ENCODE measurements at regions not wholly inside any gene's neighbourhood (a gene's known extent, or its start where the extent isn't known, plus 50 kb on each side); places are given as distances from the start of the nearest gene placed in this dataset.

DNA sequence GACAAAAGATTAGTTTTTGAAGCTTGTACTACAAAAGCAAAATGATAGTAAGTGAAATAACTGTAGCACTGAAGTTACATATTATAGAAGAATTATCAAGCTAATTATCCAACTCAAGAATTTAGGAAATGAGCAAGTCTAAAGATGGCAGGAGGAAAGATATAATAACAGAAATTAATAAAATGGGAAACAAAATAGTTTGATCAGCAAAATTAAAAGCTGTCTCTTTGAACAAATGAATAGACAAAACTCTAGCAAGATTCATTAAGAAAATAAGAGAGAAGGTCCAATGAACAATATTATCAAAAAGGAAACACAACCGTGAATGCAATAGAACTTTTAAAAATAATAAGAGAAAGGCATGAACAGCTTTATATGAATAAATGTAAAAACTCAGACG, 224.3 kb upstream of the IRX5 start:
- H3K4me3 ChIP-seq (ENCODE audit: low read depth, low read length), result no peak overlapping the region

DNA sequence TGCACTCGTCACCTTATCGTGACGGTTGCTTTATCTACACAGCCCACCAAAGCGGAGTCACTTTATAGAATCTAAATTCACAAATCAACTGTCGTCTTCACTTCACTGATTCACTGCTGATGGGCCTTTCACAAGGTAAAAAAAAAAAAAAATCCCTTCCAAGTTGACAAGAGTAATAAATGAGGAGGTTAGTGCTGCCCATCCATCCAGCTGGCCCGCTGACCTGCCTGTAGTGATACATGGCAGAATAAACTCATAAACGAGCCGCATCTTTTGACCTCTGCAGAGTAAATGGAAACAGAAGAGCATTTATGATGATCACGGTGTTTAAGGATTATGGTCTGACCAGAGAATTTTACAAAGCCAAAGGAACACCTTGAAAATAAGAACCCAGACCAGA, 227.3 kb upstream of the IRX5 start:
- H3K9ac ChIP-seq (ENCODE audit: low read depth, low read length), result no peak overlapping the region

More for the DNA sequence above, 224.3 kb upstream of the IRX5 start:
- Histone ChIP-seq H3K9me3 (ENCODE audit: control insufficient read depth, insufficient read depth, low read length) (no peaks in the 10 kb centered on the region), H3K36me3 (ENCODE audit: control insufficient read depth, insufficient read depth, low read length) (no peaks in the 10 kb centered on the region), H3K4me1 (ENCODE audit: control insufficient read depth, insufficient read depth, low read length) (peaks cover 5% of the 10 kb centered on the region; the same call in 1 of the 2 replicates), H3K27me3 (ENCODE audit: control insufficient read depth, insufficient read depth, low read length) (no peaks in the 10 kb centered on the region), H3K9ac (ENCODE audit: low read depth, low read length) (no peak overlapping the region), H3K27ac (ENCODE audit: low read depth, low read length) (no peak overlapping the region)

DNA sequence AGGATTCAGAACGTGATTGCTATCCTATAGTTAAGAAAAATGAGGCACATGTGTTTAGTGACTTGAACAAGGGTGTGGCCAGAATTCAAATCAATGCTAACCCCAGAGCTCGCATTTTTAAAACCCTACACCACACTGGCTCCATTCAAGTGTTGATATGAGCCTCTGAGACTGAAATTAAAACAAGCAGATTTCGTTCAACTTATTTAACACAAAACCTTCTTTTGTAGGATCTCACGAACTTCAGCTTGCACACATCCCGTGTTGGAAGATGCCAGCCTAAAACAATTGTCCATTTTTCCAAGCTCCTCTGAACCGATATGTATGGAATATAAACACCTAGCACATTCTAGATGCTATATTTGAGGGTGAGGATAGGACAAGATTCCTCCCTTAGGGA, 231.0 kb upstream of the IRX5 start:
- H3K9me3 ChIP-seq (ENCODE audit: control insufficient read depth, insufficient read depth, low read length), result no peaks in the 10 kb centered on the region
- no peak overlapping the region for H3K4me3 ChIP-seq (ENCODE audit: low read depth, low read length)
- no peaks in the 10 kb centered on the region; the same call in 1 of the 2 replicates for H3K27me3 ChIP-seq (ENCODE audit: control insufficient read depth, insufficient read depth, low read length)
- no peaks in the 10 kb centered on the region for H3K4me1 ChIP-seq (ENCODE audit: control insufficient read depth, insufficient read depth, low read length)
- H3K9ac ChIP-seq (ENCODE audit: low read depth, low read length), result no peak overlapping the region
- H3K36me3 ChIP-seq (ENCODE audit: control insufficient read depth, insufficient read depth, low read length), result no peaks in the 10 kb centered on the region
- H3K27ac ChIP-seq (ENCODE audit: low read depth, low read length), result no peak overlapping the region

More for the DNA sequence above, 227.3 kb upstream of the IRX5 start:
- Histone ChIP-seq H3K4me3 (ENCODE audit: low read depth, low read length) (no peak overlapping the region), H3K27ac (ENCODE audit: low read depth, low read length) (no peak overlapping the region), H3K9me3 (ENCODE audit: control insufficient read depth, insufficient read depth, low read length) (no peaks in the 10 kb centered on the region), H3K36me3 (ENCODE audit: control insufficient read depth, insufficient read depth, low read length) (no peaks in the 10 kb centered on the region), H3K27me3 (ENCODE audit: control insufficient read depth, insufficient read depth, low read length) (no peaks in the 10 kb centered on the region), H3K4me1 (ENCODE audit: control insufficient read depth, insufficient read depth, low read length) (no peaks in the 10 kb centered on the region)

DNA sequence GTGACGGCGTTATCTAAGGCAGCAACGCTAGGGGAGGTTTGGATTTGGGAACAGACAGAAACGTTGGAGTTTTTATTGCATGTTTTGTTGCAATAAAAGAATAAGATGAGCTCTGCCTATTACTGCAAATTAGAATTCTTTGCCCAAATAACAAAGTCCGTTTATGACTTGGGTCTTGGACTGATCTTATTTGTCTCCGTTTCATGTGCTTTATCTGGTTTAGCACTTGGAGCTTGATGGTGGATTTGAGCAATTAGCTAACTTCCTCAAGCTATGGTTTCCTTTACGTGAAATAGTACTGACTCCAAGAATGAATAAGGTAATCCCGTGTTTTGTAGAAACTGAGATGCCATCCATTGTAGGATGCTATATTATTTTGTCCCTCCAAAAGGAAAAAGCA, 233.0 kb upstream of the IRX5 start:
- H3K4me1 ChIP-seq (ENCODE audit: control insufficient read depth, insufficient read depth, low read length), result no peaks in the 10 kb centered on the region

DNA sequence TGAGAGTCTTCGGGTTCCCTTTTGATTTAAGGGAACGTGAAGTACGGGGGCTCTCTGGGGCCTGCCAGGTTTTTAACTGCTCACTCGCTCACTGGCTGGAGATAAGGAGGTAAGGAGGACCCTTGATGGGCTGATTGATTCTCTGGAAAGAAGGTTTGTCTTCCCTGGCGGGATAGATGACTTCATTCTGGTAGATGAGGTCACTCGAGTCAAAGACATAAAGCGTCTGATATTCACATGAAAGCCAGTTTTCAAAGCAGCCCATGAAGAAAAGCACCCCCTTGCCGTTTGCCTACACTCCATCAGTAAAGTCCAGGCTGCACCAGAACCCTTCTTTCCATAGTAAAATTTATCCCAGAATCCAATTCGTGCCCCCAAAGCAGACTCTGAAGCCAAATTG, 233.7 kb upstream of the IRX5 start:
- Histone ChIP-seq H3K4me3 (ENCODE audit: low read depth, low read length) (no peak overlapping the region), H3K27ac (ENCODE audit: low read depth, low read length) (no peak overlapping the region), H3K27me3 (ENCODE audit: control insufficient read depth, insufficient read depth, low read length) (no peaks in the 10 kb centered on the region; the same call in 1 of the 2 replicates), H3K9me3 (ENCODE audit: control insufficient read depth, insufficient read depth, low read length) (no peaks in the 10 kb centered on the region), H3K9ac (ENCODE audit: low read depth, low read length) (no peak overlapping the region), H3K4me1 (ENCODE audit: control insufficient read depth, insufficient read depth, low read length) (no peaks in the 10 kb centered on the region), H3K36me3 (ENCODE audit: control insufficient read depth, insufficient read depth, low read length) (no peaks in the 10 kb centered on the region)

More for the DNA sequence above, 233.0 kb upstream of the IRX5 start:
- Histone ChIP-seq H3K4me3 (ENCODE audit: low read depth, low read length) (no peak overlapping the region), H3K36me3 (ENCODE audit: control insufficient read depth, insufficient read depth, low read length) (no peaks in the 10 kb centered on the region), H3K9me3 (ENCODE audit: control insufficient read depth, insufficient read depth, low read length) (no peaks in the 10 kb centered on the region), H3K27ac (ENCODE audit: low read depth, low read length) (no peak overlapping the region), H3K9ac (ENCODE audit: low read depth, low read length) (no peak overlapping the region), H3K27me3 (ENCODE audit: control insufficient read depth, insufficient read depth, low read length) (no peaks in the 10 kb centered on the region; the same call in 1 of the 2 replicates)

DNA sequence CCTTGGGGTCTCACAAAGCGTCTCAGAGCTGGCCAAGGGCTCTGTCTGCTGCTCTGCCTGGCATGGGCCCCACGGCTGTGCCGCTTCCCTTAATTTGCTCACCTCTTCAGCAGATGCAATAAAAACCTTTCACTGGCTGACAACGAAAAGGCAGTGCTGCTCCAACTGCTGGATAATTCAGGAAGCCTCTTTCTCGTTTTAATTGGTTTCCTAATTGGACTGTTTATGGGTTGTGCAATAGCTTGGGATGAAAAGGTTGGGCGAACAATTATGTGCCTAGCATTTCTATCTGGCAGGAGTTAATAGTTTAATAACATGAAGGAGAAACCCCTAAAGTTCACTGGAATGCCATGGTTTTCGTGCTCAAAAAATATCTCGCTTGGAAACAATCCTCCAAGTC, 234.1 kb upstream of the IRX5 start:
- no peak overlapping the region for H3K27ac ChIP-seq (ENCODE audit: low read depth, low read length)
- no peaks in the 10 kb centered on the region for H3K9me3 ChIP-seq (ENCODE audit: control insufficient read depth, insufficient read depth, low read length)
- H3K4me3 ChIP-seq (ENCODE audit: low read depth, low read length), result no peak overlapping the region
- no peaks in the 10 kb centered on the region; the same call in 1 of the 2 replicates for H3K27me3 ChIP-seq (ENCODE audit: control insufficient read depth, insufficient read depth, low read length)
- no peaks in the 10 kb centered on the region for H3K4me1 ChIP-seq (ENCODE audit: control insufficient read depth, insufficient read depth, low read length)
- H3K36me3 ChIP-seq (ENCODE audit: control insufficient read depth, insufficient read depth, low read length), result no peaks in the 10 kb centered on the region
- no peak overlapping the region for H3K9ac ChIP-seq (ENCODE audit: low read depth, low read length)

DNA sequence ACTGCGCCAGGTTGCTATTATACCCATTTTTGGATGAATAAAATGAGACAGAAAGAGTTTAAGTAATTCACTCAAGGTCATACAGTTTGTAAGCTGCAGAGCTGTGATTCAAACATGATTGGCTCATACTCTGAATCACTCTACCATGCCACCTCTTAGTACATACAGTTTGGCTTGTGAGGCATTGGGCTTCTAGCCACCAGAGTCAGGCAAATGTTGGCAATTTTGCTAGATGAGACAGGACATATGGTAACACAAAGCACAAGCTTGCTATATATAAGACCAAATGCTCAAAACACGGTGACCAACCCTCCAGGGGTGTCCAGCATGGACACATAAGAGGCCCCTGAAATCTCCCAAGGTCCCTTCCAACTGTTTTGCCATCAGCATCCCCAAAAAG, 236.0 kb upstream of the IRX5 start:
- no peak overlapping the region for H3K4me3 ChIP-seq (ENCODE audit: low read depth, low read length)
- no peaks in the 10 kb centered on the region for H3K9me3 ChIP-seq (ENCODE audit: control insufficient read depth, insufficient read depth, low read length)
- H3K27ac ChIP-seq (ENCODE audit: low read depth, low read length), result no peak overlapping the region
- H3K27me3 ChIP-seq (ENCODE audit: control insufficient read depth, insufficient read depth, low read length), result no peaks in the 10 kb centered on the region; the same call in 1 of the 2 replicates
- no peaks in the 10 kb centered on the region for H3K36me3 ChIP-seq (ENCODE audit: control insufficient read depth, insufficient read depth, low read length)
- H3K4me1 ChIP-seq (ENCODE audit: control insufficient read depth, insufficient read depth, low read length), result peaks cover 11% of the 10 kb centered on the region
- no peak overlapping the region for H3K9ac ChIP-seq (ENCODE audit: low read depth, low read length)

DNA sequence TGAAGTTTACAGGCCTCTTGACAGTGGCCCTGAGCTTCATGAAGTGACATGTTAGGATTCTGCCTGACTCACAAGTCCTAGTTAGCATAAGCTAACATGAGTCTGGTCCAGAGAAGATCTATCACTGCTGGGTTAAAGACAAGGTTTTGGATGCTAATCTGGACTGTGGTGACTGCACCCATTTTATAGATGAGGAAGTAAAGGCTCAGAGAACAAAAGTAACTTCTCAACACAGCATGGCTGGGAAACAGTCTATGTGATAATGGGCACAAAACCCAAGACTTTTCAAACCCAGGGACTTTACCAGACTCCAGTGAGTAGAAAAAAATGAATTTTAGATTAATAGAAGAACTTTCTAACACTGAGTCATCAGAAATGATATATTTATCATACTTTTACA, 236.8 kb upstream of the IRX5 start:
- no peaks in the 10 kb centered on the region for H3K36me3 ChIP-seq (ENCODE audit: control insufficient read depth, insufficient read depth, low read length)

DNA sequence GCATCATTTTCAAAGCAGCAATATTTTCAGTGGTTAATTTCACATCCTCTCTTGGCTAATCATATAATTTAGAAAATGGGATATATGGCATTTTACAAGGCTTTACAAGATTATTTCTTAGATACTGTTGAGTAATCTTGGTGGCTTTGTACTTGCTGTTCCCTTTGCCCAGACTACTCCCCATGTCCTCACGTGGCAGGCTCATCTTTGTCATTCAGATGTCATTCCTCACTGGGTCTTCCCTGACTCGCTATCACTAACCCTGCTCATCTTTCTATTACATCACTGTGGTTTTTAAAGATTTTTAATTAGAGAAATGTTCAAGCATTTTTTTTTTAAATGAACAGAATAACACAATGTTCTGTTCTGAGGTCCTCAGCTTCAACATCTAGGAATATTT, 240.0 kb upstream of the IRX5 start:
- Histone ChIP-seq H3K4me1 (ENCODE audit: control insufficient read depth, insufficient read depth, low read length) (peaks cover 15% of the 10 kb centered on the region), H3K36me3 (ENCODE audit: control insufficient read depth, insufficient read depth, low read length) (no peaks in the 10 kb centered on the region), H3K27ac (ENCODE audit: low read depth, low read length) (no peak overlapping the region), H3K9ac (ENCODE audit: low read depth, low read length) (no peak overlapping the region), H3K9me3 (ENCODE audit: control insufficient read depth, insufficient read depth, low read length) (no peaks in the 10 kb centered on the region), H3K4me3 (ENCODE audit: low read depth, low read length) (no peak overlapping the region), H3K27me3 (ENCODE audit: control insufficient read depth, insufficient read depth, low read length) (no peaks in the 10 kb centered on the region; the same call in 1 of the 2 replicates)

More for the DNA sequence above, 236.8 kb upstream of the IRX5 start:
- no peak overlapping the region for H3K9ac ChIP-seq (ENCODE audit: low read depth, low read length)
- H3K9me3 ChIP-seq (ENCODE audit: control insufficient read depth, insufficient read depth, low read length), result no peaks in the 10 kb centered on the region
- no peak overlapping the region for H3K27ac ChIP-seq (ENCODE audit: low read depth, low read length)
- peaks cover 15% of the 10 kb centered on the region for H3K4me1 ChIP-seq (ENCODE audit: control insufficient read depth, insufficient read depth, low read length)
- H3K27me3 ChIP-seq (ENCODE audit: control insufficient read depth, insufficient read depth, low read length), result no peaks in the 10 kb centered on the region; the same call in 1 of the 2 replicates
- no peak overlapping the region for H3K4me3 ChIP-seq (ENCODE audit: low read depth, low read length)

DNA sequence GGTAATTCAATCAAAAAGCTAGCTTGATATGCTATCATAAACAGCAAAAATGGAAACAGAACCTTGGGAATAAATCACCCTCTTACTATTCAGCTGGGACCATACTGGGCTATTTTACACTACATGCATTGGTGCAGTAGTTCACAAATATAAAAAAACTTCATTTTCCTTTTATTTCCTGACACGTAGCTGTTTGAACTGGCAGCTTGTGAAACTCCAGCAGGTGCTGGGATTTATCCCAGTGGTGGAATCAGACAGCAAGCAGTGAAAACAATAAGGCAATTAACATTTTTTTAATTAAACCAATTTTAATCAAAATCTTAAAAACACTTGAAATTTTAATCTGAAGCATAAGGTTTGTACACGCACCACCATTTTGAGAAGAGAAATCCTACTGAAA, 240.4 kb upstream of the IRX5 start:
- Histone ChIP-seq H3K4me1 (ENCODE audit: control insufficient read depth, insufficient read depth, low read length) (peaks cover 15% of the 10 kb centered on the region), H3K36me3 (ENCODE audit: control insufficient read depth, insufficient read depth, low read length) (no peaks in the 10 kb centered on the region), H3K27me3 (ENCODE audit: control insufficient read depth, insufficient read depth, low read length) (peaks cover 3% of the 10 kb centered on the region; the same call in 1 of the 2 replicates), H3K4me3 (ENCODE audit: low read depth, low read length) (no peak overlapping the region), H3K9ac (ENCODE audit: low read depth, low read length) (no peak overlapping the region), H3K9me3 (ENCODE audit: control insufficient read depth, insufficient read depth, low read length) (no peaks in the 10 kb centered on the region), H3K27ac (ENCODE audit: low read depth, low read length) (no peak overlapping the region)

DNA sequence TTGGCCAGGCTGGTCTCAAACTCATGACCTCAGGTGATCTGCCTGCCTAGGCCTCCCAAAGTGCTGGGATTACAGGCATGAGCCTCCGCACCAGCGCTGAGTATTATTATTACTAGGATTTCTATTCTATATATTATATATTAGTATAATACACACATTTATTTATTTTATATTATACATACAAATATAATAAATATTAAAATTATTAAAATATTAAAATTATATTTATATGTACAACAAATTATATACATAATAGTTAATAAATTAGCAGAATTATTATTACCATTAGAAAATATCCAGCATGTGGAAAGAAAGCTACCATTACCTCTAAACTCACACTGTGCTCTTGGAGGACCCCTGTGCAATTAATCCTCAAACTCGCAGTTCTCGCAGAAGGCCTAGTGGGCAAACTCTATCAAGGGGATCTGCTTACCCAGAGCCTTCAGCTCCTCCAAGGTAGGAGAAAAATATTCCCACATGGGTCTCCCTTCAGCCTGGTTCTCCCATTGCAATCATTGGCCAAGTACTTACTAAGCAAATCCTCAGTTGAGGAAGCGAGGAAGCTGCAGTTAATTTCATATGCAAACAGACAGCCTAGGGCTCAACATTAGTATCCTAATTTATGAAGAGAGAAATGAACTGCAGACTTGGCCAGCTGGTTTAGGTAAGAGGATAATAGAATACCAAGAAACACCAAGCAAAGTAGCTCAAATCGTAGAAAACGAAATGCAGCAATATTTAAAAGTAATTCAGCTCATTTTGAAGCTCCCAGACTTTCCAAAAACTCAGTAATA, 241.4 kb upstream of the IRX5 start:
- no peaks in the 10 kb centered on the region for H3K36me3 ChIP-seq (ENCODE audit: control insufficient read depth, insufficient read depth, low read length)
- H3K4me3 ChIP-seq (ENCODE audit: low read depth, low read length), result no peak overlapping the region
- H3K27me3 ChIP-seq (ENCODE audit: control insufficient read depth, insufficient read depth, low read length), result peaks cover 14% of the 10 kb centered on the region
- H3K4me1 ChIP-seq (ENCODE audit: control insufficient read depth, insufficient read depth, low read length), result peaks cover 15% of the 10 kb centered on the region
- no peaks in the 10 kb centered on the region for H3K9me3 ChIP-seq (ENCODE audit: control insufficient read depth, insufficient read depth, low read length)
- no peak overlapping the region for H3K27ac ChIP-seq (ENCODE audit: low read depth, low read length)
- H3K9ac ChIP-seq (ENCODE audit: low read depth, low read length), result no peak overlapping the region

All from HUES48 (cell line).